22Rv1 (cell line): ENCODE measurements at regions not wholly inside any gene's neighbourhood (a gene's known extent, or its start where the extent isn't known, plus 50 kb on each side); places are given as distances from the start of the nearest gene placed in this dataset.

Experiments used
- H3K27ac ChIP-seq: fragments of 450-650 bp; 2 replicates; pipeline ENCODE4 v1.5.1; 2017
- CTCF ChIP-seq: fragments of 450-650 bp; IDR thresholded peaks from 2 replicates; pipeline ENCODE4 v1.5.1; 2017; ENCODE audit warnings: mild to moderate bottlenecking
- ZFX ChIP-seq: fragments of 450-650 bp; IDR thresholded peaks from 2 replicates; pipeline ENCODE4 v1.6.1; 2017; ENCODE audit warnings: antibody characterized with exemption, borderline replicate concordance

- no peak overlapping the region for H3K27ac ChIP-seq
- TF ChIP-seq ZFX (no peak), CTCF (no peak)
Measured at GRCh38 chr12:13436696-13437391, 240.3 kb downstream of the EMP1 start.

- H3K27ac ChIP-seq = no peak overlapping the region
- TF ChIP-seq ZFX = no peak
- no peak for TF ChIP-seq CTCF
Measured at GRCh38 chr12:13436182-13436581, 239.7 kb downstream of the EMP1 start.

- no peak for TF ChIP-seq ZFX
- no peak for TF ChIP-seq CTCF
Measured at GRCh38 chr12:13435235-13435933, 238.9 kb downstream of the EMP1 start.

GRCh38 chr12:13433768-13434167 is 237.2 kb downstream of the EMP1 start:
- H3K27ac ChIP-seq = no peak overlapping the region
- TF ChIP-seq ZFX = no peak
- no peak for TF ChIP-seq CTCF

More at GRCh38 chr12:13435235-13435933, 238.9 kb downstream of the EMP1 start:
- no peak overlapping the region for H3K27ac ChIP-seq

GRCh38 chr12:13431041-13431440 is 234.5 kb downstream of the EMP1 start:
- no peak overlapping the region for H3K27ac ChIP-seq
- TF ChIP-seq CTCF = no peak
- no peak for TF ChIP-seq ZFX

- no peak for TF ChIP-seq ZFX
- no peak for TF ChIP-seq CTCF
- no peak overlapping the region for H3K27ac ChIP-seq
Measured at GRCh38 chr12:13428538-13429265, 232.2 kb downstream of the EMP1 start.

- no peak overlapping the region for H3K27ac ChIP-seq
Measured at GRCh38 chr12:13425766-13426165, 229.2 kb downstream of the EMP1 start.

More at GRCh38 chr12:13425766-13426165, 229.2 kb downstream of the EMP1 start:
- TF ChIP-seq ZFX (no peak), CTCF (no peak)
